ENCODE measurements at regions not wholly inside any gene's neighbourhood (a gene's known extent, or its start where the extent isn't known, plus 50 kb on each side); places are given as distances from the start of the nearest gene placed in this dataset.

DNA sequence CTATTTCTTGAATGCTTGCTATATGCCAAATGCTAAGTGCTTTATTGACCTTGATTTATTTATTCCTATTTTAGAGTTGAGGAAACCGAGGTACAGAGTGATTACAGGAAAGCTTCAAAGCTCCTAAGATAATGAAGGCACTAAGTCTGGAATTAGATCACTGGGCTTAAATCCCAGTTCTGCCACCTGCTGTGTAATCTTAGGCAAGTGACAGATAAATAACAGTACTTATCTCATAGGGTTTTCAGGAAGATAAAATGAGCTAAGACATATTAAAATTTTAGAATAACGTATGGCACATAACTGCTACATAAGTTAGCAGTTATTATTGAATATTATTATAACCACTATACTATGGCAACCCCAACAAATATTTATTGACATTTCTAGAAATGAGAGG, 843.8 kb downstream of the DTWD2 start:
- no peaks in the 10 kb centered on the region for H3K4me1 ChIP-seq (ENCODE audit: control insufficient read depth in 5 of 5, insufficient read depth in 5 of 5, low read length in 5 of 5)
- no peak for ATAC-seq (ENCODE audit: insufficient read depth, low FRiP score)
- no peak overlapping the region for H3K4me3 ChIP-seq
- no peaks in the 10 kb centered on the region for H3K27me3 ChIP-seq (ENCODE audit: control insufficient read depth in 3 of 3, insufficient read depth in 3 of 3, low read length in 2 of 3)
- WGBS, 2 donors = 47 to 73% methylated on average over 2 of the region's 2 CpGs
- no peaks in the 10 kb centered on the region for H3K36me3 ChIP-seq (ENCODE audit: control insufficient read depth in 4 of 4, insufficient read depth in 4 of 4, low read length in 4 of 4)
- no peak overlapping the region for H3K27ac ChIP-seq (ENCODE audit: low read depth in 1 of 2, low read length in 1 of 2)
- TF ChIP-seq, protein P1, sequence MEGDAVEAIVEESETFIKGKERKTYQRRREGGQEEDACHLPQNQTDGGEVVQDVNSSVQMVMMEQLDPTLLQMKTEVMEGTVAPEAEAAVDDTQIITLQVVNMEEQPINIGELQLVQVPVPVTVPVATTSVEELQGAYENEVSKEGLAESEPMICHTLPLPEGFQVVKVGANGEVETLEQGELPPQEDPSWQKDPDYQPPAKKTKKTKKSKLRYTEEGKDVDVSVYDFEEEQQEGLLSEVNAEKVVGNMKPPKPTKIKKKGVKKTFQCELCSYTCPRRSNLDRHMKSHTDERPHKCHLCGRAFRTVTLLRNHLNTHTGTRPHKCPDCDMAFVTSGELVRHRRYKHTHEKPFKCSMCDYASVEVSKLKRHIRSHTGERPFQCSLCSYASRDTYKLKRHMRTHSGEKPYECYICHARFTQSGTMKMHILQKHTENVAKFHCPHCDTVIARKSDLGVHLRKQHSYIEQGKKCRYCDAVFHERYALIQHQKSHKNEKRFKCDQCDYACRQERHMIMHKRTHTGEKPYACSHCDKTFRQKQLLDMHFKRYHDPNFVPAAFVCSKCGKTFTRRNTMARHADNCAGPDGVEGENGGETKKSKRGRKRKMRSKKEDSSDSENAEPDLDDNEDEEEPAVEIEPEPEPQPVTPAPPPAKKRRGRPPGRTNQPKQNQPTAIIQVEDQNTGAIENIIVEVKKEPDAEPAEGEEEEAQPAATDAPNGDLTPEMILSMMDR (IDR thresholded peaks at IDR 0.05; ENCODE audit: control extremely low read depth, extremely low read depth) = no peak
- H3K9ac ChIP-seq (ENCODE audit: insufficient read depth in 1 of 2, low read length in 2 of 2) = no peak overlapping the region
- DNase-seq = no peak
- H3K9me3 ChIP-seq (ENCODE audit: control insufficient read depth in 4 of 4, insufficient read depth in 3 of 4, low read length in 3 of 4) = no peaks in the 10 kb centered on the region

DNA sequence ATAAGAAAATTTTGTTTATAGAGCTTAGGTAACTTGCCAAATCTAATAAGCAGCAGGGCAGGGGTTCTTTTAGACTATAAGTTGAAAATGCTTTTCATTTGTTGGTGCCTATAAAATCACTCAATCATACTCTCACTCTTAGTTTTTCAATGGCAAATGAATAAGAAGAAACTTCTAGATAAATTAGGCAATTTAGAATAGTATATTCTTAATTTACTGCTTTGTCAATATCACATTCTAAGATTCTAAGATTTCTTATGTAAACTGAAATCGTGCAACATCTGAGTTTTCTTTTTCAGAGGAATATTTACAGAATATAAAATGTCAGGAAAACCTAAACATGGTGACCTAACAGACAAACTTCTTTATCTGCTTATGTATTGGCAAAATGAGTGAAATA, 849.0 kb downstream of the DTWD2 start:
- Histone ChIP-seq H3K4me3 (no peak overlapping the region), H3K9me3 (ENCODE audit: control insufficient read depth in 4 of 4, insufficient read depth in 3 of 4, low read length in 3 of 4) (no peaks in the 10 kb centered on the region), H3K4me1 (ENCODE audit: control insufficient read depth in 5 of 5, insufficient read depth in 5 of 5, low read length in 5 of 5) (no peaks in the 10 kb centered on the region), H3K9ac (ENCODE audit: insufficient read depth in 1 of 2, low read length in 2 of 2) (no peak overlapping the region), H3K36me3 (ENCODE audit: control insufficient read depth in 4 of 4, insufficient read depth in 4 of 4, low read length in 4 of 4) (no peaks in the 10 kb centered on the region), H3K27ac (ENCODE audit: low read depth in 1 of 2, low read length in 1 of 2) (no peak overlapping the region), H3K27me3 (ENCODE audit: control insufficient read depth in 3 of 3, insufficient read depth in 3 of 3, low read length in 2 of 3) (no peaks in the 10 kb centered on the region)
- ATAC-seq (ENCODE audit: insufficient read depth, low FRiP score) = no peak
- 65 to 67% methylated on average over 1 of the region's 1 CpG for WGBS, 2 donors
- DNase-seq = no peak
- TF ChIP-seq, protein P1 (IDR thresholded peaks at IDR 0.05; ENCODE audit: control extremely low read depth, extremely low read depth) = no peak

DNA sequence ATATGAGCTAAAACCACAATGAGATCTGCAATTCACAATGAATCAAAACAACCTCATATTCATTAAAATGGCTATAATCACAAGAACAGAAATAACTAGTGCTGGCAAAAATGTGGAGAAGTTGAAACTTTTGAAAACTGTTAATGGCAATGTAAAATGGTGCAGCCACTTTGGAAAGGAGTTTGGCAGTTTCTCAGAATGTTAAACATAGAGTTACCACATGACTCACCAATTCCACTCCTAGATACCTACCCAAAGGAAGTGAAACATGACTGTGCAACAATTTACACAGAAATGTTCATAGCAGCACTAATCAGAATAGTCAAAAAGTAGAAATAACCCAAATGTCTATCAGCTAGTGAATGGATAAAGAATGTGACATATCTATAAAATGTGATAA, 862.2 kb downstream of the DTWD2 start:
- Histone ChIP-seq H3K4me1 (ENCODE audit: control insufficient read depth in 5 of 5, insufficient read depth in 5 of 5, low read length in 5 of 5) (no peaks in the 10 kb centered on the region), H3K9ac (ENCODE audit: insufficient read depth in 1 of 2, low read length in 2 of 2) (no peak overlapping the region), H3K27ac (ENCODE audit: low read depth in 1 of 2, low read length in 1 of 2) (no peak overlapping the region), H3K4me3 (no peak overlapping the region), H3K9me3 (ENCODE audit: control insufficient read depth in 4 of 4, insufficient read depth in 3 of 4, low read length in 3 of 4) (no peaks in the 10 kb centered on the region), H3K36me3 (ENCODE audit: control insufficient read depth in 4 of 4, insufficient read depth in 4 of 4, low read length in 4 of 4) (no peaks in the 10 kb centered on the region), H3K27me3 (ENCODE audit: control insufficient read depth in 3 of 3, insufficient read depth in 3 of 3, low read length in 2 of 3) (no peaks in the 10 kb centered on the region)
- ATAC-seq (ENCODE audit: insufficient read depth, low FRiP score) (no peak), DNase-seq (no peak)
- TF ChIP-seq, protein P1 (IDR thresholded peaks at IDR 0.05; ENCODE audit: control extremely low read depth, extremely low read depth) = no peak

DNA sequence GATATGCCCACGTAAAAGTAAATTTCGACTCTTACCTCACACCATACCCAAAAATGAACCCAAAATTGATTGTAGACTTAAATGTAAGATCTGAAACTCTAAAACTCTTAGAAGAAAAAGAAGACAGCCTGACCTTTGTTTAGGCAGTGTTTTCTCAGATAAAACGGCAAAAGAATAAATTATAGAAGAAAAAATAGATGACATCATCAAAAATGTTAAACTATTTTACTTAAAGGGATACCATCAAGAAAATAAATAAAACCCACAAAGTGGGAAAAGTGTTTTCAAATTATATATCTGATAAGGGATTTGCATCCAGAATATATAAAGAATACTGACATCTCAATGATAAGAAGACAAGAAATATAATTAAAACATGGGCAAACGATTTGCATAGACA, 862.7 kb downstream of the DTWD2 start:
- no peaks in the 10 kb centered on the region for H3K4me1 ChIP-seq (ENCODE audit: control insufficient read depth in 5 of 5, insufficient read depth in 5 of 5, low read length in 5 of 5)
- H3K36me3 ChIP-seq (ENCODE audit: control insufficient read depth in 4 of 4, insufficient read depth in 4 of 4, low read length in 4 of 4) = no peaks in the 10 kb centered on the region
- no peaks in the 10 kb centered on the region for H3K27me3 ChIP-seq (ENCODE audit: control insufficient read depth in 3 of 3, insufficient read depth in 3 of 3, low read length in 2 of 3)
- 88 to 89% methylated on average over 4 of the region's 4 CpGs for WGBS, 2 donors
- H3K9me3 ChIP-seq (ENCODE audit: control insufficient read depth in 4 of 4, insufficient read depth in 3 of 4, low read length in 3 of 4) = no peaks in the 10 kb centered on the region
- H3K9ac ChIP-seq (ENCODE audit: insufficient read depth in 1 of 2, low read length in 2 of 2) = no peak overlapping the region
- H3K4me3 ChIP-seq = no peak overlapping the region
- DNase-seq (no peak), ATAC-seq (ENCODE audit: insufficient read depth, low FRiP score) (no peak)
- TF ChIP-seq, protein P1 (IDR thresholded peaks at IDR 0.05; ENCODE audit: control extremely low read depth, extremely low read depth) = no peak
- no peak overlapping the region for H3K27ac ChIP-seq (ENCODE audit: low read depth in 1 of 2, low read length in 1 of 2)
